ENCODE measurements at regions not wholly inside any gene's neighbourhood (a gene's known extent, or its start where the extent isn't known, plus 50 kb on each side); places are given as distances from the start of the nearest gene placed in this dataset.

- no peak overlapping the region for H3K27ac Mint-ChIP-seq
- peaks cover 7% of the 10 kb centered on the region for H3K27me3 Mint-ChIP-seq (ENCODE audit: low read depth)
- H3K4me3 Mint-ChIP-seq: no peak overlapping the region
- no peaks in the 10 kb centered on the region for H3K36me3 Mint-ChIP-seq (ENCODE audit: low read depth)
- no peaks in the 10 kb centered on the region for H3K4me1 Mint-ChIP-seq (ENCODE audit: low read depth)
- H3K9me3 Mint-ChIP-seq: no peaks in the 10 kb centered on the region
These were observed 88.6 kb upstream of the MAFB start for GRCh38 chr20:40777653-40778052.

GRCh38 chr20:40778894-40779496 is 90.0 kb upstream of the MAFB start:
- Mint-ChIP-seq H3K9me3 (no peaks in the 10 kb centered on the region), H3K36me3 (ENCODE audit: low read depth) (no peaks in the 10 kb centered on the region), H3K4me1 (ENCODE audit: low read depth) (no peaks in the 10 kb centered on the region), H3K27ac (no peak overlapping the region), H3K27me3 (ENCODE audit: low read depth) (peaks cover 16% of the 10 kb centered on the region), H3K4me3 (no peak overlapping the region)

GRCh38 chr20:40781327-40782042 is 92.4 kb upstream of the MAFB start:
- Mint-ChIP-seq H3K4me1 (ENCODE audit: low read depth) (no peaks in the 10 kb centered on the region), H3K4me3 (no peak overlapping the region), H3K36me3 (ENCODE audit: low read depth) (no peaks in the 10 kb centered on the region), H3K9me3 (no peaks in the 10 kb centered on the region), H3K27ac (no peak overlapping the region), H3K27me3 (ENCODE audit: low read depth) (peaks cover 18% of the 10 kb centered on the region)

- Mint-ChIP-seq H3K27me3 (ENCODE audit: low read depth) (peaks cover 18% of the 10 kb centered on the region), H3K36me3 (ENCODE audit: low read depth) (no peaks in the 10 kb centered on the region), H3K9me3 (no peaks in the 10 kb centered on the region), H3K4me1 (ENCODE audit: low read depth) (no peaks in the 10 kb centered on the region), H3K4me3 (no peak overlapping the region), H3K27ac (no peak overlapping the region)
These were observed 93.0 kb upstream of the MAFB start for GRCh38 chr20:40782043-40782368.

GRCh38 chr20:40785346-40785745 is 96.3 kb upstream of the MAFB start:
- Mint-ChIP-seq H3K9me3 (no peaks in the 10 kb centered on the region), H3K36me3 (ENCODE audit: low read depth) (no peaks in the 10 kb centered on the region), H3K4me3 (no peak overlapping the region), H3K4me1 (ENCODE audit: low read depth) (no peaks in the 10 kb centered on the region), H3K27ac (no peak overlapping the region), H3K27me3 (ENCODE audit: low read depth) (peaks cover 28% of the 10 kb centered on the region)

GRCh38 chr20:40786336-40786735 is 97.3 kb upstream of the MAFB start:
- Mint-ChIP-seq H3K36me3 (ENCODE audit: low read depth) (no peaks in the 10 kb centered on the region), H3K9me3 (no peaks in the 10 kb centered on the region), H3K27ac (no peak overlapping the region), H3K4me1 (ENCODE audit: low read depth) (no peaks in the 10 kb centered on the region), H3K4me3 (no peak overlapping the region), H3K27me3 (ENCODE audit: low read depth) (peaks cover 31% of the 10 kb centered on the region)

GRCh38 chr20:40787941-40788340 is 98.9 kb upstream of the MAFB start:
- Mint-ChIP-seq H3K4me1 (ENCODE audit: low read depth) (no peaks in the 10 kb centered on the region), H3K4me3 (no peak overlapping the region), H3K9me3 (no peaks in the 10 kb centered on the region), H3K27me3 (ENCODE audit: low read depth) (peaks cover 36% of the 10 kb centered on the region), H3K36me3 (ENCODE audit: low read depth) (no peaks in the 10 kb centered on the region), H3K27ac (no peak overlapping the region)

GRCh38 chr20:40797425-40797824 is 108.4 kb upstream of the MAFB start:
- no peak overlapping the region for H3K27ac Mint-ChIP-seq
- no peaks in the 10 kb centered on the region for H3K9me3 Mint-ChIP-seq
- H3K36me3 Mint-ChIP-seq (ENCODE audit: low read depth): no peaks in the 10 kb centered on the region
- H3K4me3 Mint-ChIP-seq: no peak overlapping the region
- H3K4me1 Mint-ChIP-seq (ENCODE audit: low read depth): no peaks in the 10 kb centered on the region
- peaks cover 20% of the 10 kb centered on the region for H3K27me3 Mint-ChIP-seq (ENCODE audit: low read depth)

GRCh38 chr20:40798066-40798465 is 109.0 kb upstream of the MAFB start:
- no peaks in the 10 kb centered on the region for H3K36me3 Mint-ChIP-seq (ENCODE audit: low read depth)
- H3K27me3 Mint-ChIP-seq (ENCODE audit: low read depth): peaks cover 26% of the 10 kb centered on the region
- no peak overlapping the region for H3K27ac Mint-ChIP-seq
- H3K4me1 Mint-ChIP-seq (ENCODE audit: low read depth): no peaks in the 10 kb centered on the region
- H3K4me3 Mint-ChIP-seq: no peak overlapping the region
- no peaks in the 10 kb centered on the region for H3K9me3 Mint-ChIP-seq

GRCh38 chr20:40802886-40803285 is 113.8 kb upstream of the MAFB start:
- no peak overlapping the region for H3K27ac Mint-ChIP-seq
- H3K36me3 Mint-ChIP-seq (ENCODE audit: low read depth): no peaks in the 10 kb centered on the region
- H3K9me3 Mint-ChIP-seq: no peaks in the 10 kb centered on the region
- H3K4me1 Mint-ChIP-seq (ENCODE audit: low read depth): no peaks in the 10 kb centered on the region
- H3K4me3 Mint-ChIP-seq: no peak overlapping the region
- peaks cover 19% of the 10 kb centered on the region for H3K27me3 Mint-ChIP-seq (ENCODE audit: low read depth)

- H3K27ac Mint-ChIP-seq: no peak overlapping the region
- H3K36me3 Mint-ChIP-seq (ENCODE audit: low read depth): no peaks in the 10 kb centered on the region
- H3K4me1 Mint-ChIP-seq (ENCODE audit: low read depth): no peaks in the 10 kb centered on the region
- no peaks in the 10 kb centered on the region for H3K9me3 Mint-ChIP-seq
- peaks cover 19% of the 10 kb centered on the region for H3K27me3 Mint-ChIP-seq (ENCODE audit: low read depth)
- H3K4me3 Mint-ChIP-seq: no peak overlapping the region
These were observed 114.3 kb upstream of the MAFB start for GRCh38 chr20:40803381-40803780.

GRCh38 chr20:40805592-40805991 is 116.6 kb upstream of the MAFB start:
- H3K27me3 Mint-ChIP-seq (ENCODE audit: low read depth): peaks cover 19% of the 10 kb centered on the region
- no peaks in the 10 kb centered on the region for H3K9me3 Mint-ChIP-seq
- no peaks in the 10 kb centered on the region for H3K4me1 Mint-ChIP-seq (ENCODE audit: low read depth)
- no peaks in the 10 kb centered on the region for H3K36me3 Mint-ChIP-seq (ENCODE audit: low read depth)
- no peak overlapping the region for H3K4me3 Mint-ChIP-seq
- H3K27ac Mint-ChIP-seq: no peak overlapping the region

GRCh38 chr20:40806929-40807820 is 118.1 kb upstream of the MAFB start:
- no peak overlapping the region for H3K27ac Mint-ChIP-seq
- H3K36me3 Mint-ChIP-seq (ENCODE audit: low read depth): no peaks in the 10 kb centered on the region

GRCh38 chr20:40807821-40808170 is 118.8 kb upstream of the MAFB start:
- peaks cover 9% of the 10 kb centered on the region for H3K27me3 Mint-ChIP-seq (ENCODE audit: low read depth)

More at GRCh38 chr20:40806929-40807820, 118.1 kb upstream of the MAFB start:
- Mint-ChIP-seq H3K9me3 (no peaks in the 10 kb centered on the region), H3K4me3 (no peak overlapping the region), H3K27me3 (ENCODE audit: low read depth) (peaks cover 12% of the 10 kb centered on the region), H3K4me1 (ENCODE audit: low read depth) (no peaks in the 10 kb centered on the region)

GRCh38 chr20:40808936-40809335 is 119.9 kb upstream of the MAFB start:
- H3K27ac Mint-ChIP-seq: no peak overlapping the region
- H3K4me1 Mint-ChIP-seq (ENCODE audit: low read depth): no peaks in the 10 kb centered on the region
- H3K4me3 Mint-ChIP-seq: no peak overlapping the region
- H3K36me3 Mint-ChIP-seq (ENCODE audit: low read depth): no peaks in the 10 kb centered on the region
- H3K27me3 Mint-ChIP-seq (ENCODE audit: low read depth): peaks cover 7% of the 10 kb centered on the region
- H3K9me3 Mint-ChIP-seq: no peaks in the 10 kb centered on the region

More at GRCh38 chr20:40807821-40808170, 118.8 kb upstream of the MAFB start:
- H3K27ac Mint-ChIP-seq: no peak overlapping the region
- H3K36me3 Mint-ChIP-seq (ENCODE audit: low read depth): no peaks in the 10 kb centered on the region
- H3K4me3 Mint-ChIP-seq: no peak overlapping the region
- no peaks in the 10 kb centered on the region for H3K9me3 Mint-ChIP-seq
- H3K4me1 Mint-ChIP-seq (ENCODE audit: low read depth): no peaks in the 10 kb centered on the region
